Neuron (in vitro differentiated cells): ENCODE measurements at regions not wholly inside any gene's neighbourhood (a gene's known extent, or its start where the extent isn't known, plus 50 kb on each side); places are given as distances from the start of the nearest gene placed in this dataset.

Experiments used
- H2AFZ ChIP-seq: one replicate; pipeline ENCODE4 v1.6.1; 2013; ENCODE audit warnings: low read depth, mild to moderate bottlenecking, inconsistent platforms, low read length, moderate library complexity
- H3K27me3 ChIP-seq: one replicate; pipeline ENCODE4 v1.6.1; 2013; ENCODE audit warnings: low read length; ENCODE audit not compliant: insufficient read depth
- H3K36me3 ChIP-seq: one replicate; pipeline ENCODE4 v1.6.1; 2013; ENCODE audit warnings: low read length; ENCODE audit not compliant: insufficient read depth
- H3K4me1 ChIP-seq: one replicate; pipeline ENCODE4 v1.6.1; 2013; ENCODE audit warnings: low read length; ENCODE audit not compliant: insufficient read depth
- H3K4me3 ChIP-seq: 2 replicates; pipeline ENCODE4 v1.5.1; 2013; ENCODE audit warnings: mild to moderate bottlenecking, low read length, moderate library complexity
- H3K9me3 ChIP-seq: one replicate; pipeline ENCODE4 v1.6.1; 2013; ENCODE audit warnings: low read length

DNA sequence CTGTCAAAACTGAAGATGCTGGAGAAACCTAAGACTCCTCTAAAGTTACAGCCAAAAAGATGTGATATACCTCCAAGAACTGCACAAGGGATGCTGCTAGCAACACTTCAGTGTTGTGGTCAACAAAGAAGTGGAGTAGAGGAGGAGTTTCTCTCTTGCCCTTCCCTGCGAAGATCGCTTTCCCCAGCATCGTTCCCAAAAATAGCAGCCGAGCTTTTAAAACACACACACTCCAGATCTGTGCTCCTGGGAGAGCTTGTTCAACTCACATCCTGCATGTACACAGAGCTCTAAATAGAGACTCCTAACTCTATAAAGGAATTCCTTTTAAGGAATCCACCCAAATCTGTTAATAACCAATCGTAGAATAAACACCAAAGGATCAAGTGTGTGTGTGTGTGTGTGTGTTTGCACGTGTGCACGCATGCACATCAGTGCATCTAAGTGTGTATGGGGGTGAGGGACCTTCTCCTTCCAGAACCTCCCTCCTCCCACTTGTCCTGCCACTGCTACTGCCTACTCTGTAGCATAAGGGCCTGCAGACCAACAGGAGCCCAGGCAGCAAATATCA is 58.5 kb downstream of the PSMG1 start:
- Histone ChIP-seq H2AFZ (no peak overlapping the region), H3K4me1 (no peaks in the 10 kb centered on the region), H3K27me3 (no peaks in the 10 kb centered on the region), H3K9me3 (peaks cover 3% of the 10 kb centered on the region), H3K36me3 (no peaks in the 10 kb centered on the region), H3K4me3 (no peak overlapping the region)

DNA sequence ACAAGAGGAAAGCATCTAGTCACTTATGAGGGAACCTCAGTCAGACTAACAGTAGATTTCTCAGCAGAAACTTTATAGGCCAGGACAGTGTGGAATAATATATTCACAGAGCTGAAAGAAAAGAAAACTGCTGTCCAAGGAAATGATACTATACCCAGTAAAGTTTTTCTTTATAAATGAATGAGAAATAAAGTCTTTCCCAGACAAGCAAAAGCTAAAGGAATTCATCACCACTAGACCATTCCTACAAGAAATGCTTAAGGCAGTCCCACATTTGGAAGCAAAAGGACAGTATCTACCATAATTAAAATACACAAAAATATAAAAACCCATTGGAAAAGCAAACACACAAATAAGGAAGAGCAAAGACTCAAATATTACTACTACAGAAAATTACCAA is 59.9 kb downstream of the PSMG1 start:
- H3K9me3 ChIP-seq = peaks cover 3% of the 10 kb centered on the region
- H3K27me3 ChIP-seq = no peaks in the 10 kb centered on the region
- H3K4me3 ChIP-seq = no peak overlapping the region
- no peak overlapping the region for H2AFZ ChIP-seq
- no peaks in the 10 kb centered on the region for H3K4me1 ChIP-seq
- no peaks in the 10 kb centered on the region for H3K36me3 ChIP-seq

DNA sequence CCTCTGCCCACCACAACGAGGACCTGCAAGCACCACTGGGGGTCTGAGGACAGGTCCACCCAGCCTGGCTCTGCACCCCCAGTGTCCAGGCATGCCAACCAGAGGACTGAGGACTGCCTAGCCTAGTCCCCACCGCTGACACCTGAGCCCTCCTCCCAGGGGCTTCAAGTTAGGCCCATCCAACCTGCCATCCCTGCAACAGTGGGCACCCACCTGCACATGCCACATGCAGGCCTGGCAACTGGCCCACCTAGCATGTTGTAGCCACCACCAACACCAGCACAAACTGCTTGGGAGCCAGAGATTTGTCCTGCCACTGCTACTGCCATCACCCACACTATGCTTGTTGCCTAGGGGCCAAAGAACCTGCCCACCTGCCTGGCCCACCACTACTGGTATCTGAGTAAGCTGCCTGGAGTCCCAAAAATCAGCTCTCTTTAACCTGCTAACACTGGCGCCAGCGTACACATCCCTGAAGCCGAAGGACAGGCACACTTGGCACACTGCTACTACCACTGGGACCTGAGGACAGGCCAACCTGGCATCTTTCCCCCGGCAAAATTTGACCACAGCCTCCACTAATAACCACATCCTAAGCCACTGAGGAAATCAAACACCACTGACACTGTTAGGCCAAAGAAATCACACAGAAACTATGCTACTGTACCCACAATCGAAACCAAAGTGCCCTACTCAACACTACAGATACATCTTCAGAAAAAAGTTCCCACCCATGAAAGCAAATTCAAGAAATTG is 61.5 kb downstream of the PSMG1 start:
- Histone ChIP-seq H3K4me3 (no peak overlapping the region), H2AFZ (no peak overlapping the region), H3K9me3 (peaks cover 3% of the 10 kb centered on the region), H3K36me3 (no peaks in the 10 kb centered on the region), H3K4me1 (no peaks in the 10 kb centered on the region), H3K27me3 (no peaks in the 10 kb centered on the region)

DNA sequence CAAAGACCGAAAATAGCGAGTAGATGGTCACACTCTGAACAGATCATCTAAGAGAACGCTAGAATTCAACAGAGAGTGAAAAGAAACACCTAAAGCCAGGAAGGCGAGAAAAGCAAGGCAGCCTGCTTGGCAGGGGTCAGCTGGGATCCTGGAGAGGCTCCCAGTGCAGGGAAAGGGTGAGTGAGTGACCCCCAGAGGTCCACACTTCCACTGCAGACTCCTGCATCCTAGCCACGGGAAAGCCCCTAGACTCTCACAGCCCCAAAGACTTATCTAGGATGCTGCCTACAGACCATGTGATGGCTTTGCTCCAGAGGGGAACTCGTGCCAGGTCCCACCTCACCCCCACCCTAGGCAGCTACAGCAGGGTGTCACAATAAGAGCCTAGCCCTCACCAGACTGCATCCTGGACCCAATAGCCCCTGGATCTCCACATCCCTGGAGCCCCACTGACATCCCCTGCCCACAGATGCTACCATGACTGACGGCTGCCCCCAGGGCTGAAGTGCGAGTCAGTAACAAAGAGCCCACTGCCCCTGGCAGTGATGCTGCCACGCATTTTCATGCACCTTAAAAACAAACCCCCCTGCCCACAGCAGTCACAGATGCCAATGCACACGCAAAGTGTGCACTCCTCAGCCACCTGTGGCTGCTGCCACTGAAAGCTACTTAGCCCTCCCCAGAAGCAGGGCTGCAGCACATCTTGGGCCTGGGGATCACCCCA is 62.2 kb downstream of the PSMG1 start:
- Histone ChIP-seq H2AFZ (no peak overlapping the region), H3K27me3 (no peaks in the 10 kb centered on the region), H3K4me3 (no peak overlapping the region), H3K9me3 (peaks cover 3% of the 10 kb centered on the region), H3K36me3 (no peaks in the 10 kb centered on the region), H3K4me1 (no peaks in the 10 kb centered on the region)

DNA sequence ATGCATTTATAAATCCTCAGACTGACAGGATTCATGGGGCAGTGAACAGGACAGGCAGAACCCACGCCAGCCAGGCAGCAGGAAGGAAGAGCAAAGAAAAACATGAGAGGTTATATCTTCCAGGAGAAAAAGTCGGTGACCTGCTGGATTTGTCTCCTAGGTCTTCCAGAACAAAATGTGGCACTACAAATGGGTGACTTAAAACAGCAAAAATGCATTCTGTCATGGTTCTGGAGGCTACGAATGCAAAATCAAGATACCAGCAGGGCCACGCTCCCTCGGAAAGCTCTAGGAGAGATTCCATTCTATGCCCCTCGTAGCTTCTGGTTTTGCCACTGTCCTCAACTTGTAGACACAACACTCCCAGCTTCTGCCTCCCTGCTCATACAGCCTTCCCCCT is 63.4 kb downstream of the PSMG1 start:
- Histone ChIP-seq H3K36me3 (no peaks in the 10 kb centered on the region), H3K9me3 (peaks cover 3% of the 10 kb centered on the region), H3K4me3 (no peak overlapping the region), H2AFZ (no peak overlapping the region), H3K4me1 (no peaks in the 10 kb centered on the region), H3K27me3 (no peaks in the 10 kb centered on the region)

DNA sequence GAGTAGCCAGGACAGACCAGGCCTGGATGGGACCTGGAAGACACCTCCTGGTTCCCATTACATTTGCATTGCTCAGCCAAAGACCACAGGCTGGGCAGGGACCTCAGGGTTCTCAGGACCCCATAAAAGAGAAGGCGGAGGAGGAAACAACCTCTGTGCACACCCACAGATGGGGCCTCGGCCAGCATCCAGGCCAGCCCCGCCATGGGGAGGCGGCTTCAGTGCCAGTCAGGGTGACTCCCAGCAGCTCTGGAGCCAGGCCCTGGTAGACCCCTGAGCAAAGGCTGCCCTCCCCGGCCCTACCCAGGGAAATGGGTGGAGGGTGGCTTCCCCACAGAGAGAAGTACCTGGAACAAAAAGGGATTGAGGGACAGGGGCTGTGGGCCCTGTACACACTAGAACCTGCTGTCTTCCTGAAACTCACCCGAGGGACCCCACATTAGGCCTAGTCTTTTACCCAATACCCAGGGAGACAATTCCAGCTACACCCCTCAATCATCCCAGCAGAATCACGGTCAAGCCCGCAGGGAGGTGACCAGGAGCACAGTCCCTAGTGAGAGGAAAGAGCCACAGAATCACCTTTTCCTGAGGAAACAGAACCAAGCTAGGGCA is 64.5 kb downstream of the PSMG1 start:
- Histone ChIP-seq H3K4me1 (no peaks in the 10 kb centered on the region), H3K27me3 (no peaks in the 10 kb centered on the region), H3K36me3 (no peaks in the 10 kb centered on the region), H2AFZ (no peak overlapping the region), H3K9me3 (peaks cover 3% of the 10 kb centered on the region), H3K4me3 (no peak overlapping the region)

DNA sequence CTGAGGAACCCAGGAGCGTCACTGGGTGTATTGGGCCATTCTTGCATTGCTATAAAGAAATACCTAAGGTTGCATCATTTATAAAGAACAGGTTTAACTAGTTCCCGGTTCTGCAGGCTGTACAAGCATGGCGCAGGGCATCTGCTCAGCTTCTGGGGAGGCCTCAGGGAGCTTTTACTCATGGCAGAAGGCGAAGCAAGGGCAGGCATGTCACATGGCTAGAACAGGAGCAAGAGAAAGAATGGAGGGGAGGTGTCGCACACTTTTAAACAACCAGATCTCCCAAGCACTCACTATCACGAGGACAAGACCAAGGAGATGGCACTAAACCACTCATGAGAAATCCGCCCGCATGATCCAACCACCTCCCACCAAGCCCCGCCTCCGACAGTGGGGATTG is 65.2 kb downstream of the PSMG1 start:
- H2AFZ ChIP-seq = no peak overlapping the region
- peaks cover 3% of the 10 kb centered on the region for H3K9me3 ChIP-seq
- H3K4me1 ChIP-seq = no peaks in the 10 kb centered on the region
- H3K4me3 ChIP-seq = no peak overlapping the region
- no peaks in the 10 kb centered on the region for H3K27me3 ChIP-seq
- no peaks in the 10 kb centered on the region for H3K36me3 ChIP-seq

DNA sequence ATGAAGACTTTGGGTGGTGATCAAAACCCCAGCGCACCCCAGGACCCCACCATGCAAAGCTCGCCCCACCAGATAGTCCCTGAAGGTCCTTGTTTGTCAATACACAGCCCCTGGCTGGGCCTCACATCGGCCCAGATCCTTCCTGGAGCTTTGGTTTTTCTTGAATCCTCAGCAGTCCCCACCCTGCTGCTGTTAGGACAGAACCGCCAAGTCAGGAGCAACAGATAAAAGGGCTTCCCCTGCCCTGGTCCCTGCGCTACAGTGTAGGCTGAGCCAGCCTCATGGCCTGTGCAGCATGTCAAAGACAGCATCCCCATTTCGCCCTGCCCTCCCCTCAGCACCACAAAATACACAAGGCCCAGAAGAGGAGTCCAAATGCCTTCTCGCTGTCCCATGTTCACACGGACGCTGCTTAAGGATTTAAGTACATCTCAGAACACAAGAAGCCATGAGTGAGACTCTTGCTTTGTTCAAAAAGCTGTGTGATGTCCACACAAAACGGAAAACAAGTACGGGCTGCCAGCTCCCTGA is 65.7 kb downstream of the PSMG1 start:
- Histone ChIP-seq H3K4me1 (no peaks in the 10 kb centered on the region), H2AFZ (no peak overlapping the region)

DNA sequence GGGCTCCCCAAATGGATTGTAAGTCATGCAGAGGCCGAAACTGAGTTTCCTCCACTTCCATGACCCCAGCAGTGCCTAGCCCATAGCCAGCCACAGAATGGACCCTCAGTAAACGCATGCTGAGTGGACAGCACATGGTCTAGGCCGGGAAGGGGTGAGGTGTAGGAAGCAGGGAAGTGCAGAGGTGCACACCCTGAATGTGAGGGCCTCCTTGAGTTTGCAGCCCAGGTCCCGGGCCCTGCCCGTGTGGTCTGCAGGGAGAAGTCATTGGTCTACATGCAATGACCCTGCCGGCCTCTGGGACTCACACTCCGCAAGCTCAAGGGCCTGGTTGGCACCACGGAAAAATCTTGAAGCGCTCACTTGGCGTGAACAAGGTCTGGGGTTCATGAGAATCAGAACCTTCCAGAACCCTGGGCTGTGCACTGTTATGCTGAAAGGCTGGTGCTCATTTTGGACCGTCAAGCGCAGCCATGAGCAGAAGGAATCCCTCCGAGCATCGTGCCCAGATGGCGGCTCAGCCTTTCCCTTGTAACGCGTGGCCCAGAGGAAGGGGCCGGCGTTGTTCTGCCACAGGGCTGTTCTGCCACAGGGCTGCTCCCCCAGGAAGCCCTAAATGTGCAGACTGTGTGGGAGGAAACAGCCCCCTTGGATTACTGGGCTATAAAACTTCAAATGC is 66.4 kb downstream of the PSMG1 start:
- Histone ChIP-seq H3K4me3 (no peak overlapping the region), H3K27me3 (no peaks in the 10 kb centered on the region), H3K36me3 (no peaks in the 10 kb centered on the region), H3K9me3 (peaks cover 3% of the 10 kb centered on the region), H2AFZ (no peak overlapping the region), H3K4me1 (no peaks in the 10 kb centered on the region)

More for the DNA sequence above, 65.7 kb downstream of the PSMG1 start:
- Histone ChIP-seq H3K9me3 (peaks cover 3% of the 10 kb centered on the region), H3K27me3 (no peaks in the 10 kb centered on the region), H3K36me3 (no peaks in the 10 kb centered on the region), H3K4me3 (no peak overlapping the region)

DNA sequence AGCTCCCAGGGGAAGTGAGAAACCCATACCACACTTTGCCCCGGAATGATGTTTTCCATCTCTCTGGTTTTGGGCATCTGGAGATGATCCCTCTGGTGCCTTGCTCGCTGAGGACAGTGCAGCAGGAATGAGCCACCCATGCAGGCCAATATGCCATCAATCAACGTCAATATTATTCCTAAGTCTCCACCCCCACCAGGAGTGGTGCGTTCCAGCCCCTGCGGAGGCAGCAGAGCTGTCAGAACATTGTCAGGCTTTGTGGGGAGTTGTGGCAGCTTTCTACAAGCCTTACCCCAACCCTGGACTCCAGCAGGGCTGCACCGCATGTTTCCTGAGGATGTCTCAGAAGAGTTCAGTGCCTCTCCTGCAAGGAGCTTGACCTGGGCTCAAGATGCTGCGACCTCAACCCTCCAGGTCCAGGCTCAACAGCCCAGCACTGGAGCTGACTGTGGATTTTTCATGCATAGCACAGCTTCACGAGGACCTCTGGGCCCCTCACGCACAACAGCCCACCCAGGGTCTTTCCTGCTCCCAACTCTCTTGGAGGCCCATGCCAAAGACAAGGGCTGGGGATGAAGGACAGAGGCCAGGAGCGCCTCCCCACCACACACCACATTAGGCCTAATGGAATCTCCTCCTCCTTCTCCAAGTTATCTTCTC is 67.5 kb downstream of the PSMG1 start:
- H3K4me1 ChIP-seq = no peaks in the 10 kb centered on the region
- no peaks in the 10 kb centered on the region for H3K9me3 ChIP-seq
- H3K4me3 ChIP-seq = no peak overlapping the region
- no peak overlapping the region for H2AFZ ChIP-seq
- H3K36me3 ChIP-seq = no peaks in the 10 kb centered on the region
- H3K27me3 ChIP-seq = no peaks in the 10 kb centered on the region

DNA sequence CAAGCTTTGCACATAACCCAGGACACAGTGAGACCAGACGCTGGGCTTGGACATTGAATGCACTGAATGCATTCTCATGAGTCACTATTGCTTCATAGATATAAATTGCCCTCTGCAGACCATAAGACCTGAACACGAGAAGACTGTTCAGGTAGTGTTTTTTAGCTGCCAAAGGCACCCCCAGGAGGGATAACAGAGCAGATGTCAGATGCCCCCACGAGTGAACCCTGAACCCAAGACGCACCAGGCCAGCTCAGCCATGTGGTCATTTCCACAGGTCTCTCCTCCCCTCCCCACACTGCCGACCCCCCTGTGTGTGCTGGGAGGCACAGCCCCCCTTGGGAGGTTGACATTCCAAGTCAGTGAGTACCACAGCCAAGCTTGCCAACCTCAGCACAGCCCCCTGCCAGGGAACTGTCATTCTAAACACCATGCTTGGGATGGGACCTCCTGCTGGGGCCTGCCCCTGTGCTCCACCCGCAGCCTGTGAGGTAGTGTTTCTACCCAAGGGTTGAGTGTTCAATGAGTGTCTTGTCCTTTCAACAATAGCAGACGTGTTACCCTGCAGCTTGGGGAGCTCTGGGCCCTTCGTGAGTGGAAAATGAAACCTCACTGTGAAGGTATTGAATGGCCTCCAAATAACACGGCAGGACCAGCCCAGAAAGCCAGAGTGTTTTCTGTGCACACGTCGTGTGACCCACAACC is 68.2 kb downstream of the PSMG1 start:
- no peaks in the 10 kb centered on the region for H3K36me3 ChIP-seq
- no peaks in the 10 kb centered on the region for H3K9me3 ChIP-seq
- no peaks in the 10 kb centered on the region for H3K27me3 ChIP-seq
- no peak overlapping the region for H2AFZ ChIP-seq
- H3K4me3 ChIP-seq = no peak overlapping the region
- no peaks in the 10 kb centered on the region for H3K4me1 ChIP-seq
